ENCODE measurements at regions not wholly inside any gene's neighbourhood (a gene's known extent, or its start where the extent isn't known, plus 50 kb on each side); places are given as distances from the start of the nearest gene placed in this dataset.

DNA sequence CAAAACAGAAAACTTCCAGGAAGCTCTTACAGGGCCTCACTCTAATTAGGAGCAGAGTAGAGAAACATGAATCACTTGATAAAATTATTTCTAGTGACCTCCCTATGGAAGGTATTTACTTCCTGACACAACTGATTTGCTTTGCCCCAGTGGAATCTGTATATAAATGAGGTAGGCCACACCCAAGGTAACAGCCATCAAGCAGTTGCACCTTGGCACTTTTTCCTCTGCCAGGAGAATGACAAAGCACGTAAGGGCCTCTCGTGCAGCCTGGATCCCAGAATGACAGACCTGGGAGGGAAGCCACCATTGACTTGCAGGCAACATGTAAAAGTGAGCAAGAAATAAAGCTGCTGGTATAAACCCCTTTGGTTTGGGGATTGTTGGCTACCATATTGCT is 620.0 kb upstream of the SLC39A10 start (continued):
- TF ChIP-seq NRL (CRISPR knock-in tag; IDR thresholded peaks at IDR 0.05; ENCODE audit: borderline replicate concordance) = no peak
- no peak for TF ChIP-seq HOXD1 (CRISPR knock-in tag; IDR thresholded peaks at IDR 0.05)
- TF ChIP-seq, protein P1, sequence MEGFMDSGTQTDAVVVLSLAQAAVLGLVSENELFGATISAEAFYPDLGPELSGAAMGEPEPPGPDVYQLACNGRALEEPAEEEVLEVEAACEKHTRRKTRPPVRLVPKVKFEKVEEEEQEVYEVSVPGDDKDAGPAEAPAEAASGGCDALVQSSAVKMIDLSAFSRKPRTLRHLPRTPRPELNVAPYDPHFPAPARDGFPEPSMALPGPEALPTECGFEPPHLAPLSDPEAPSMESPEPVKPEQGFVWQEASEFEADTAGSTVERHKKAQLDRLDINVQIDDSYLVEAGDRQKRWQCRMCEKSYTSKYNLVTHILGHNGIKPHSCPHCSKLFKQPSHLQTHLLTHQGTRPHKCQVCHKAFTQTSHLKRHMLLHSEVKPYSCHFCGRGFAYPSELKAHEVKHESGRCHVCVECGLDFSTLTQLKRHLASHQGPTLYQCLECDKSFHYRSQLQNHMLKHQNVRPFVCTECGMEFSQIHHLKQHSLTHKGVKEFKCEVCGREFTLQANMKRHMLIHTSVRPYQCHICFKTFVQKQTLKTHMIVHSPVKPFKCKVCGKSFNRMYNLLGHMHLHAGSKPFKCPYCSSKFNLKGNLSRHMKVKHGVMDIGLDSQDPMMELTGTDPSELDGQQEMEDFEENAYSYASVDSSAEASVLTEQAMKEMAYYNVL (CRISPR knock-in tag; IDR thresholded peaks at IDR 0.05; ENCODE audit: borderline replicate concordance) = no peak
- TF ChIP-seq, protein P2, sequence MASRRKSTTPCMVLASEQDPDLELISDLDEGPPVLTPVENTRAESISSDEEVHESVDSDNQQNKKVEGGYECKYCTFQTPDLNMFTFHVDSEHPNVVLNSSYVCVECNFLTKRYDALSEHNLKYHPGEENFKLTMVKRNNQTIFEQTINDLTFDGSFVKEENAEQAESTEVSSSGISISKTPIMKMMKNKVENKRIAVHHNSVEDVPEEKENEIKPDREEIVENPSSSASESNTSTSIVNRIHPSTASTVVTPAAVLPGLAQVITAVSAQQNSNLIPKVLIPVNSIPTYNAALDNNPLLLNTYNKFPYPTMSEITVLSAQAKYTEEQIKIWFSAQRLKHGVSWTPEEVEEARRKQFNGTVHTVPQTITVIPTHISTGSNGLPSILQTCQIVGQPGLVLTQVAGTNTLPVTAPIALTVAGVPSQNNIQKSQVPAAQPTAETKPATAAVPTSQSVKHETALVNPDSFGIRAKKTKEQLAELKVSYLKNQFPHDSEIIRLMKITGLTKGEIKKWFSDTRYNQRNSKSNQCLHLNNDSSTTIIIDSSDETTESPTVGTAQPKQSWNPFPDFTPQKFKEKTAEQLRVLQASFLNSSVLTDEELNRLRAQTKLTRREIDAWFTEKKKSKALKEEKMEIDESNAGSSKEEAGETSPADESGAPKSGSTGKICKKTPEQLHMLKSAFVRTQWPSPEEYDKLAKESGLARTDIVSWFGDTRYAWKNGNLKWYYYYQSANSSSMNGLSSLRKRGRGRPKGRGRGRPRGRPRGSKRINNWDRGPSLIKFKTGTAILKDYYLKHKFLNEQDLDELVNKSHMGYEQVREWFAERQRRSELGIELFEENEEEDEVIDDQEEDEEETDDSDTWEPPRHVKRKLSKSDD (CRISPR knock-in tag; IDR thresholded peaks at IDR 0.05; ENCODE audit: low read depth) = no peak
- TF ChIP-seq, protein P3, sequence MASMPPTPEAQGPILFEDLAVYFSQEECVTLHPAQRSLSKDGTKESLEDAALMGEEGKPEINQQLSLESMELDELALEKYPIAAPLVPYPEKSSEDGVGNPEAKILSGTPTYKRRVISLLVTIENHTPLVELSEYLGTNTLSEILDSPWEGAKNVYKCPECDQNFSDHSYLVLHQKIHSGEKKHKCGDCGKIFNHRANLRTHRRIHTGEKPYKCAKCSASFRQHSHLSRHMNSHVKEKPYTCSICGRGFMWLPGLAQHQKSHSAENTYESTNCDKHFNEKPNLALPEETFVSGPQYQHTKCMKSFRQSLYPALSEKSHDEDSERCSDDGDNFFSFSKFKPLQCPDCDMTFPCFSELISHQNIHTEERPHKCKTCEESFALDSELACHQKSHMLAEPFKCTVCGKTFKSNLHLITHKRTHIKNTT (CRISPR knock-in tag; IDR thresholded peaks at IDR 0.05) = no peak
- no peak for TF ChIP-seq CEBPB (IDR thresholded peaks at IDR 0.05; ENCODE audit: borderline replicate concordance, low read depth, low read length)
- TF ChIP-seq ZNF468 (CRISPR knock-in tag; IDR thresholded peaks at IDR 0.05) = no peak
- no peak for TF ChIP-seq ZNF496 (CRISPR knock-in tag; IDR thresholded peaks at IDR 0.05; ENCODE audit: insufficient replicate concordance)
- no peak for TF ChIP-seq MIXL1 (CRISPR knock-in tag; IDR thresholded peaks at IDR 0.05)
